Stimulated activated CD8-positive, alpha-beta memory T cell treated with anti-CD3 and anti-CD28 coated beads, Interleukin-15, amount 100 ng/mL, for 48 hours (primary cell): ENCODE measurements at regions not wholly inside any gene's neighbourhood (a gene's known extent, or its start where the extent isn't known, plus 50 kb on each side); places are given as distances from the start of the nearest gene placed in this dataset.

Experiments
- DNase-seq, 2 donors: peaks; one replicate each; pipeline ENCODE4 v3.0.0-alpha.2; 2020; ENCODE audit warnings: low read depth in 2 of 2

GRCh38 chr6:148287623-148288333 is 54.9 kb upstream of the SASH1 start:
- DNase-seq: no peak

GRCh38 chr6:148288541-148288940 is 54.1 kb upstream of the SASH1 start:
- DNase-seq: no peak

- no peak for DNase-seq
Measured at GRCh38 chr6:148289153-148289552, 53.5 kb upstream of the SASH1 start.

- DNase-seq: no peak
Measured at GRCh38 chr6:148291876-148292275, 50.8 kb upstream of the SASH1 start.
